Activated gamma-delta T cell treated with Interleukin-2 at 50 U/mL for 16 hours (primary cell): ENCODE measurements at regions not wholly inside any gene's neighbourhood (a gene's known extent, or its start where the extent isn't known, plus 50 kb on each side); places are given as distances from the start of the nearest gene placed in this dataset.
"Not testable (repeated sequence)": the region's sequence is repeated elsewhere in the genome, so short reads cannot be mapped to it uniquely, and the experiment has no call there.

Experiments
- DNase-seq: peaks from one replicate; pipeline ENCODE4 v3.0.0-alpha.2; 2020

DNA sequence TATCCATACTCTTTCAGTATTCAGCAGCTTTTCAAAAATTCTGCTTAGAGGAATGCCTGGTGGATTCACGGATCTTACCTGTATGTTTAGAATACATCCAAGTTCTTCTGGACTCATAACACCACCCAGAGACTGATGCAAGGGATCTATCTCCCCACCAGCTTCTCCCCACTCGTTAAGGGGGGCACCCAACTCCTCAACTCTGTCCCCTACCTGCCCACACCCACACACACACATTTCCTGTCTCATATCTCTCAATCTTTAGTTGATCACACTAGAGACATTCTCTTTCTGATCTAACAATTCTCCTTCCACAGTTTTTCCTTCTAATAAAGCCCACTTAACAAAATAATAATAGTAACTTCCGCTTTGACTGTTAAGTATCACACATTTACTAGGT is 110.1 kb downstream of the DLEU7 start:
- DNase-seq: no peak

GRCh38 chr13:50735071-50735470 is 108.4 kb downstream of the DLEU7 start:
- no peak for DNase-seq

DNA sequence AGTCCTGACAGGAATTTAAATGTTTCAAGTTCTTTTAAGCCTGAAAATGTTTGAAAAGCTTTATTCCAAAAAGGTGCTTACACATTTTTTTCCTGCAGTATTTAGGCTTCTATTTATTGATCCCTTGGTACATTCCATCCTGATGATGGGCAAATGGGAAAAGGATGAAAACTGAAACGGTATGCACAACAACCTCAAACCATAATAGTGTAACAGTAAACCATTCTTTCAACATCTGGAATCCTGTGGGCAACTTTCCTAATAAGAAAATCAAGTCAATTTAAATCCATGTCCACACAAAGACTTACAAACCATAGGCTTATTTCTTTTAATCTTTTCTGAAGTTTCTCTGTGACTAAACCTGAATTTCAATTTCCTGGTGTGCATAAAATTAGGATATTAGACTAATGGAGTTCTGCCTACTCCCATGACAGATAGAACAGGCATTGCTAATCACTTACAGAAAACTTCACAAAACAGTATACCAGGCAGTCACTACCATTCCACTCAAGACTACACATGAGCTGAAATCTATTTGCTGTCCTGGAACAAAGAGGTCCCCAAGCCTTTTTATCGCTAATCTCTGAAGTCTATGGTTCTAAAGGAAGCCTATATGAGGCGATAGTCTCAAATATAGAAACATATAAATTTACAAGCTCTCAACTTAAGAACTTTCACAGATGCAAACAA is 103.3 kb downstream of the DLEU7 start:
- no peak for DNase-seq

DNA sequence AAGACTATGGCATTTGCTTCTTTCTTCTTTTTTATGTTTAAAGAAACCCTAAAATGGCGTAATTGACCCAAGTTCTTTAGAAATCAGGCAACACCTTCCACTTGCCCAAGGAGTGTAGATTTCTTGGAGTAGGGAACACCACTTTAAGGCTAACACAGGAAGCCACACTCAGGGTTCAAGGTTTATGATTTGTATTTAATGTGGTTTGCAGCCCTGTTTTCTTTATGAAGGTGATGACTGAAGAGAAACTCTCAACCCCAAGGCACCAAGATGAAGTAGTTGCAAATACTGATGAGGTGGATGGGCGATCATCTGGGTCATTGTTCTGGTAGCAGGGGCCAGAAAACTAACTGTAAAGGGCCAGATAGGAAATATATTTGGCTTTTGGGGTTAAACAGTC is 101.1 kb downstream of the DLEU7 start:
- no peak for DNase-seq

DNA sequence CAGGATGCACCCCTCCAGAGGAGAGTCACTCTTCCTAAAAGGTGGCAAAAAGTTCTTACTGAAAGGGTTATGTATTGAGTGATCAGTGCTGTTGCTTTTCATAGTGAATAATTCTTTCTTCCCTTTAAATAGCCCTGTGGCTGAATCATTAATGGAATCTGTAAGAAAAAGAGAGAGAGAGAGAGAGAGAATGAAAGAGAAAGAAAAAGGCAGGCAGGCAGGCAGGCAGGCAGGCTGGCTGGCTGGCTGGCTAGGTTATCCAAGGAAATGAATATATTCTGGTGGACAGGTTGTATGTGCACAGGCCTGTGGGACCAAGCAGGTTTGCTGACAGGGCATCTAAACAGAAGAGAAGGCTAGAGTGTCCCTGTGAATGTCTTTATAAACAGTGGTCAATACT is 100.5 kb downstream of the DLEU7 start:
- no peak for DNase-seq

- no peak for DNase-seq
These were observed 99.3 kb downstream of the DLEU7 start for GRCh38 chr13:50744116-50744660.

DNA sequence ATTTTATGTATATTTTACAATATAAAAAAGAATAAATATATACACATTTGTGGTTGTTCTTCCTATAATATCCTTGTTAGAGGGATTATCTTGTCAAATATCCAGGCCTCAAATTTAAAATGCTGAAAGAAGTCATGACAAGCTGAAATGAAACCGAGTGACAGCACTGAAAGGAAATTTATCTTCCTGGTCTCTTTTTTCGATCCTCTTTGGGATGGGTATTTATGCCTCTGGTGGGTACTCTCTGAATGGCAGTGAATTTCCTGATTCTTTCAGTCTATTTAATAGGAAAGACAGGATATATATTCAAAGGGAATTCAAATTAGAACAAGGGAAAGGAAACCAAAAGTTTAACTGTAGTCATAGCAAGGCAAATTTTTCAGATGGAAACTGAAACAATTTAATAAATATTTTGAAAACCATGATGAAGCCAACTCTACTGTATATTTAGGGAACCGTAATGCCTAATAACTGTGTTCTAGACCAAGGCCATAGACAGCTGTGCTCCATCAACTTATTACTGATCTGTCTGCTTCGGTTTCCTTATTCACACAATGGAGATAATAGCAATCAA is 97.9 kb downstream of the DLEU7 start:
- no peak for DNase-seq

DNA sequence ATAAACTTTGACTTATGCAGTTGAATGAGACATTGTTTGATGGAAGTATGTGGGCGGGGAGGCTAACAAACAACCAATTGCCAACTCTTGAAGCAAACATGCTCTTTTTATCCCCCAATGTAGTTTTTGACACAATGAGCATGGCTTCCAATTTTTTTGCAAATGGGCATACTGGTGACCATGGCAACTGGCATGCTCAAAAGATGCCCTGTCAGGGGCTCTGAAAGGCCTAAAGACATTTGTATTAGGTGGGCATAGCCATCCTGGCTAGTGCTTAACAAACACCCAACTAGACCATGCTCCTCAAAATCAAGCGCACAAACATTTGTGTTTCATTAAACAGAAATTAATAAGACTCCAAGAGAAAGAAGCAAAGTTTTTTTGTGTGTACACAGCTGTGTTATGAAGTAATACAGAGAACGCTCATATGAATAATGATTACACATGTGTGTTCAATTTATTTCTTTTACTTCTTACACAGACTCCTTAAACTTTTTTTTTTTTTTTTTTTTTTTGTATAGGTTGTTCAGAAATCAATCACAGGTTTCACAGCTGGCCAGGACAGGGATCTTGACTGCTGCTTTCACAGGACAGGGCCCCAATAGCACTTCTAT is 95.6 kb downstream of the DLEU7 start:
- DNase-seq: no peak

GRCh38 chr13:50753221-50753620 is 90.3 kb downstream of the DLEU7 start:
- DNase-seq: not testable (repeated sequence)

GRCh38 chr13:50755862-50756685 is 87.4 kb downstream of the DLEU7 start:
- not testable (repeated sequence) for DNase-seq

GRCh38 chr13:50757008-50757407 is 86.5 kb downstream of the DLEU7 start:
- no peak for DNase-seq

DNA sequence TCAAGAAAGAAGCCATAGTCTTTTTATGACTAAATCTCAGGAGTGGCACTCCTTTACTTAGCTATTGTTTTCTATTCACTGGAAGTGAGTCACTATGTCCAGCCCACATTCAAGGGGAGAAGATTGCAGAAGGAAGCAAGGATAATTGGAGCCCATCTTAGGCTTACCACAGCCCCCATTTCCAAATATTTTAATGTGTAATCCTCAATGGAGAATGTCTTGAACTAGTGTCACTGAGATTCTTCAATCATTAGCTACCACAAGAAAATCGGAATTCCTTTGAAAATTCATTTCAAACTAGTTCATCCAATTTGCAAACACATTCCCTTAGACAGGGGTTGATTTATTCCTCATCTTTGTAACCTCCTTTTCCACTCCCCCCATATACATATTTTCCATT is 84.7 kb downstream of the DLEU7 start:
- no peak for DNase-seq

DNA sequence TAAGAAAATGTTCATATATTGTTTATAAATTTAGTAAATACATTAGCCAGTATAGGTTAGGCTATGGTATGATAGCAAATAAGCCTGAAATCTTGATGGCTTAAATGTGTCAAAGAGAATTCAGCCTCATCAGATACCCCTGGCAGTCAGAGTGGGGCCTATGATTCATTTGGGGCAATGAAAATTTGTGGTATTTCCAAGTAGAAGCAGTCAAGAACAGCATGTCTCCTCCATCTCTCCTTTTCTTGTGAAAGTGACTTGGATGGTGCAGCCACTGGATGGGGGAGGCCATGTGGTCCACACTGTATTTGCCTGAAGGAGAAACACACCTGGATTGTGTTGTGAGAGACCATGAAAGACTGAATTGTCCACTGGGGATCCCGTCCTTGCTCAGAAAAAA is 82.7 kb downstream of the DLEU7 start:
- no peak for DNase-seq

- DNase-seq: no peak
These were observed 82.1 kb downstream of the DLEU7 start for GRCh38 chr13:50761406-50761805.

- DNase-seq: no peak
These were observed 80.4 kb downstream of the DLEU7 start for GRCh38 chr13:50762969-50763567.

DNA sequence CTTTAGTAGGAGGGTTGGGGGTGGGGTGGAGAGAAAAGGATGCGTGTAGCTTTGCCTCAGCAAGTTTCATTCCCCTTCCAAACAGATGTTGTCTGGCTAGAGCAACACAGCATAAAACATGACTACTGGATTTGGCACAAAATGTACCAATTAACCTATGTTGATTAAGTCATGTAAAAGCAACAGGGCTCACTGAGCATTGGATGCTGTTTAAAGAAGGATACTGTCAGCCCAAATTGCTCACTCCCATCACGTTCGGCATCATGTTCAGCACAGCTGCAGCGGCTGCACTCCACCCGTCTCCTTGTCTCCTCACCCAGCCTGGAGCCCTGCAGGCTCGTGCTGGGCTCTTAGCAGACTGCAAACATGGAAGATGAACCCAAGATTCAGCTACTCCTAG is 77.5 kb downstream of the DLEU7 start:
- DNase-seq: no peak

- no peak for DNase-seq
These were observed 76.8 kb downstream of the DLEU7 start for GRCh38 chr13:50766695-50767094.

DNA sequence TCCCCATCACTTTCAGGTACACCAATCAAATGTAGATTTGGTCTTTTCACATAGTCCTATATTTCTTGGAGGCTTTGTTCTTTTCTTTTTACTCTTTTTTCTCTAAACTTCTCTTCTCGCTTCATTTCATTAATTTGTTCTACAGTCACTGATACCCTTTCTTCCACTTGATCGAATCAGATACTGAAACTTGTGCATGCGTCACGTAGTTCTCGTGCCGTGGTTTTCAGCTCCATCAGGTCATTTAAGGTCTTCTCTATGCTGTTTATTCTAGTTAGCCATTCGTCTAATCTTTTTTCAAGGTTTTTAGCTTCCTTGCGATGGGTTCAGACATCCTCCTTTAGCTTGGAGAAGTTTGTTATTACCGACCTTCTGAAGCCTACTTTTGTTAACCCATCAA is 70.6 kb downstream of the DLEU7 start:
- not testable (repeated sequence) for DNase-seq
